NB4 (cell line): ENCODE measurements at regions not wholly inside any gene's neighbourhood (a gene's known extent, or its start where the extent isn't known, plus 50 kb on each side); places are given as distances from the start of the nearest gene placed in this dataset.

ENCODE experiments used
- MYC ChIP-seq: IDR thresholded peaks from 2 replicates; pipeline ENCODE4 v1.6.1; 2011; ENCODE audit warnings: low read depth, low read length
- POLR2A ChIP-seq: IDR thresholded peaks from 2 replicates; pipeline ENCODE4 v1.6.1; 2011; ENCODE audit warnings: mild to moderate bottlenecking; ENCODE audit not compliant: insufficient read length; ENCODE audit errors: extremely low read depth
- TF ChIP-seq, protein P1 (sequence below): IDR thresholded peaks from one replicate; pipeline ENCODE4 v1.5.1; 2012; ENCODE audit warnings: low read depth, low read length
- TF ChIP-seq, protein P2 (sequence below): IDR thresholded peaks from 2 replicates; pipeline ENCODE4 v1.6.1; 2011; ENCODE audit warnings: low read depth, low read length

DNA sequence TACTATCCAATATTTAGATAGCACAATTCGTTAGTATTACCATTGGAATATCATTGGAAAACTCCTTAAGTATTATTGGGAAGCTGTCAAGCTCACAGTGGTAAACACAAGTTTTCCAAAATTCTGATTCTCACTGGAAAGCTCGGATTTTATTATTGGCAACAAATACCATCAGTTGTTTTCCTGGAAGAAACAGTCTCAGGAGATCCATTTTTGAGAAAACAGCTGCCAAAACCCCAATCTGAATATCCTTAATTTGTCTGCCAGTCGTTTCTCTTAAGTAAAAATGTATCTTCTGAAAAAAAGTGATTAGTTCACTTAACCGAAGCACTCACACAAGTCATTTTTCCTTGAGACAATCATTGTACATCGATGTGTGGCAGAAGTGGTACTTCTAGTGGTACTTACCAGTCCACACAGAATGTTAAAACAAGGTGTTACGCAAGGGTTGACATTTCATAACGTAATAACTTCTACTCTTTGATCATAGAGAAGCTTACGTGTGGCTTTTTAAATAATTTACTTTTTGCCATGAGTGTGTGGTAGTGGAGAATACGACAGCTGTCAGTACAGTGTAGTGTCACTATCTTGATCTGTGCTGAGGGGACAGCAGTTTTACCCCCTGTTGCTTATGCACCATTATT lies 74.9 kb downstream of the FAM43A start:
- TF ChIP-seq, protein P1, sequence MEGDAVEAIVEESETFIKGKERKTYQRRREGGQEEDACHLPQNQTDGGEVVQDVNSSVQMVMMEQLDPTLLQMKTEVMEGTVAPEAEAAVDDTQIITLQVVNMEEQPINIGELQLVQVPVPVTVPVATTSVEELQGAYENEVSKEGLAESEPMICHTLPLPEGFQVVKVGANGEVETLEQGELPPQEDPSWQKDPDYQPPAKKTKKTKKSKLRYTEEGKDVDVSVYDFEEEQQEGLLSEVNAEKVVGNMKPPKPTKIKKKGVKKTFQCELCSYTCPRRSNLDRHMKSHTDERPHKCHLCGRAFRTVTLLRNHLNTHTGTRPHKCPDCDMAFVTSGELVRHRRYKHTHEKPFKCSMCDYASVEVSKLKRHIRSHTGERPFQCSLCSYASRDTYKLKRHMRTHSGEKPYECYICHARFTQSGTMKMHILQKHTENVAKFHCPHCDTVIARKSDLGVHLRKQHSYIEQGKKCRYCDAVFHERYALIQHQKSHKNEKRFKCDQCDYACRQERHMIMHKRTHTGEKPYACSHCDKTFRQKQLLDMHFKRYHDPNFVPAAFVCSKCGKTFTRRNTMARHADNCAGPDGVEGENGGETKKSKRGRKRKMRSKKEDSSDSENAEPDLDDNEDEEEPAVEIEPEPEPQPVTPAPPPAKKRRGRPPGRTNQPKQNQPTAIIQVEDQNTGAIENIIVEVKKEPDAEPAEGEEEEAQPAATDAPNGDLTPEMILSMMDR: no peak
- TF ChIP-seq POLR2A: no peak
- no peak for TF ChIP-seq MYC
- TF ChIP-seq, protein P2, sequence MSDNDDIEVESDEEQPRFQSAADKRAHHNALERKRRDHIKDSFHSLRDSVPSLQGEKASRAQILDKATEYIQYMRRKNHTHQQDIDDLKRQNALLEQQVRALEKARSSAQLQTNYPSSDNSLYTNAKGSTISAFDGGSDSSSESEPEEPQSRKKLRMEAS: no peak
